ENCODE measurements at regions not wholly inside any gene's neighbourhood (a gene's known extent, or its start where the extent isn't known, plus 50 kb on each side); places are given as distances from the start of the nearest gene placed in this dataset.

GRCh38 chr5:27908341-27908740, 870.0 kb upstream of the CDH9 start:
- H3K4me1 ChIP-seq (ENCODE audit: control insufficient read depth in 3 of 3, insufficient read depth in 3 of 3, low read length in 3 of 3), result no peaks in the 10 kb centered on the region

GRCh38 chr5:27906931-27907601, 868.7 kb upstream of the CDH9 start:
- no peaks in the 10 kb centered on the region for H3K27me3 ChIP-seq (ENCODE audit: control insufficient read depth in 3 of 3, insufficient read depth in 3 of 3, low read length in 3 of 3)
- no peak overlapping the region for H3K4me3 ChIP-seq (ENCODE audit: low read length in 3 of 3)
- H3K4me1 ChIP-seq (ENCODE audit: control insufficient read depth in 3 of 3, insufficient read depth in 3 of 3, low read length in 3 of 3), result no peaks in the 10 kb centered on the region
- H3K27ac ChIP-seq (ENCODE audit: low read depth, low read length), result no peak overlapping the region
- H3K36me3 ChIP-seq (ENCODE audit: control insufficient read depth in 3 of 3, insufficient read depth in 3 of 3, low read length in 3 of 3), result no peaks in the 10 kb centered on the region
- H3K9me3 ChIP-seq (ENCODE audit: control insufficient read depth in 3 of 3, low read length in 3 of 3), result no peaks in the 10 kb centered on the region
- no peak overlapping the region for H3K9ac ChIP-seq (ENCODE audit: low read depth in 1 of 3, low read length in 3 of 3)

More at GRCh38 chr5:27908341-27908740, 870.0 kb upstream of the CDH9 start:
- Histone ChIP-seq H3K36me3 (ENCODE audit: control insufficient read depth in 3 of 3, insufficient read depth in 3 of 3, low read length in 3 of 3) (no peaks in the 10 kb centered on the region), H3K27me3 (ENCODE audit: control insufficient read depth in 3 of 3, insufficient read depth in 3 of 3, low read length in 3 of 3) (no peaks in the 10 kb centered on the region), H3K9ac (ENCODE audit: low read depth in 1 of 3, low read length in 3 of 3) (no peak overlapping the region), H3K4me3 (ENCODE audit: low read length in 3 of 3) (no peak overlapping the region), H3K9me3 (ENCODE audit: control insufficient read depth in 3 of 3, low read length in 3 of 3) (no peaks in the 10 kb centered on the region), H3K27ac (ENCODE audit: low read depth, low read length) (no peak overlapping the region)

- Histone ChIP-seq H3K4me3 (ENCODE audit: low read length in 3 of 3) (no peak overlapping the region), H3K27me3 (ENCODE audit: control insufficient read depth in 3 of 3, insufficient read depth in 3 of 3, low read length in 3 of 3) (no peaks in the 10 kb centered on the region), H3K27ac (ENCODE audit: low read depth, low read length) (no peak overlapping the region), H3K9me3 (ENCODE audit: control insufficient read depth in 3 of 3, low read length in 3 of 3) (no peaks in the 10 kb centered on the region), H3K4me1 (ENCODE audit: control insufficient read depth in 3 of 3, insufficient read depth in 3 of 3, low read length in 3 of 3) (no peaks in the 10 kb centered on the region), H3K36me3 (ENCODE audit: control insufficient read depth in 3 of 3, insufficient read depth in 3 of 3, low read length in 3 of 3) (no peaks in the 10 kb centered on the region), H3K9ac (ENCODE audit: low read depth in 1 of 3, low read length in 3 of 3) (no peak overlapping the region)
Observed at GRCh38 chr5:27906481-27906880, 868.1 kb upstream of the CDH9 start.

GRCh38 chr5:27900761-27901160, 862.4 kb upstream of the CDH9 start:
- no peaks in the 10 kb centered on the region for H3K27me3 ChIP-seq (ENCODE audit: control insufficient read depth in 3 of 3, insufficient read depth in 3 of 3, low read length in 3 of 3)
- no peak overlapping the region for H3K27ac ChIP-seq (ENCODE audit: low read depth, low read length)
- H3K36me3 ChIP-seq (ENCODE audit: control insufficient read depth in 3 of 3, insufficient read depth in 3 of 3, low read length in 3 of 3), result no peaks in the 10 kb centered on the region
- H3K9me3 ChIP-seq (ENCODE audit: control insufficient read depth in 3 of 3, low read length in 3 of 3), result no peaks in the 10 kb centered on the region
- no peak overlapping the region for H3K4me3 ChIP-seq (ENCODE audit: low read length in 3 of 3)
- no peaks in the 10 kb centered on the region for H3K4me1 ChIP-seq (ENCODE audit: control insufficient read depth in 3 of 3, insufficient read depth in 3 of 3, low read length in 3 of 3)
- no peak overlapping the region for H3K9ac ChIP-seq (ENCODE audit: low read depth in 1 of 3, low read length in 3 of 3)

GRCh38 chr5:27876071-27876470, 837.7 kb upstream of the CDH9 start:
- Histone ChIP-seq H3K4me3 (ENCODE audit: low read length in 3 of 3) (no peak overlapping the region), H3K27me3 (ENCODE audit: control insufficient read depth in 3 of 3, insufficient read depth in 3 of 3, low read length in 3 of 3) (no peaks in the 10 kb centered on the region), H3K36me3 (ENCODE audit: control insufficient read depth in 3 of 3, insufficient read depth in 3 of 3, low read length in 3 of 3) (no peaks in the 10 kb centered on the region), H3K9ac (ENCODE audit: low read depth in 1 of 3, low read length in 3 of 3) (no peak overlapping the region), H3K4me1 (ENCODE audit: control insufficient read depth in 3 of 3, insufficient read depth in 3 of 3, low read length in 3 of 3) (no peaks in the 10 kb centered on the region), H3K27ac (ENCODE audit: low read depth, low read length) (no peak overlapping the region), H3K9me3 (ENCODE audit: control insufficient read depth in 3 of 3, low read length in 3 of 3) (peaks cover 0 to 4% (median 0%) of the 10 kb centered on the region in 3 donors)

- no peaks in the 10 kb centered on the region for H3K27me3 ChIP-seq (ENCODE audit: control insufficient read depth in 3 of 3, insufficient read depth in 3 of 3, low read length in 3 of 3)
- H3K9me3 ChIP-seq (ENCODE audit: control insufficient read depth in 3 of 3, low read length in 3 of 3), result peaks cover 0 to 4% (median 3%) of the 10 kb centered on the region in 3 donors
- no peak overlapping the region for H3K9ac ChIP-seq (ENCODE audit: low read depth in 1 of 3, low read length in 3 of 3)
- no peak overlapping the region for H3K27ac ChIP-seq (ENCODE audit: low read depth, low read length)
- H3K4me3 ChIP-seq (ENCODE audit: low read length in 3 of 3), result no peak overlapping the region
- H3K36me3 ChIP-seq (ENCODE audit: control insufficient read depth in 3 of 3, insufficient read depth in 3 of 3, low read length in 3 of 3), result no peaks in the 10 kb centered on the region
- no peaks in the 10 kb centered on the region for H3K4me1 ChIP-seq (ENCODE audit: control insufficient read depth in 3 of 3, insufficient read depth in 3 of 3, low read length in 3 of 3)
Observed at GRCh38 chr5:27875148-27875547, 836.8 kb upstream of the CDH9 start.

GRCh38 chr5:27868292-27868691, 829.9 kb upstream of the CDH9 start:
- Histone ChIP-seq H3K27me3 (ENCODE audit: control insufficient read depth in 3 of 3, insufficient read depth in 3 of 3, low read length in 3 of 3) (no peaks in the 10 kb centered on the region), H3K36me3 (ENCODE audit: control insufficient read depth in 3 of 3, insufficient read depth in 3 of 3, low read length in 3 of 3) (no peaks in the 10 kb centered on the region), H3K27ac (ENCODE audit: low read depth, low read length) (no peak overlapping the region), H3K4me3 (ENCODE audit: low read length in 3 of 3) (no peak overlapping the region), H3K9me3 (ENCODE audit: control insufficient read depth in 3 of 3, low read length in 3 of 3) (peaks cover 0 to 3% (median 3%) of the 10 kb centered on the region in 3 donors), H3K9ac (ENCODE audit: low read depth in 1 of 3, low read length in 3 of 3) (no peak overlapping the region), H3K4me1 (ENCODE audit: control insufficient read depth in 3 of 3, insufficient read depth in 3 of 3, low read length in 3 of 3) (no peaks in the 10 kb centered on the region)

- no peak overlapping the region for H3K9ac ChIP-seq (ENCODE audit: low read depth in 1 of 3, low read length in 3 of 3)
- H3K4me1 ChIP-seq (ENCODE audit: control insufficient read depth in 3 of 3, insufficient read depth in 3 of 3, low read length in 3 of 3), result no peaks in the 10 kb centered on the region
- no peaks in the 10 kb centered on the region for H3K9me3 ChIP-seq (ENCODE audit: control insufficient read depth in 3 of 3, low read length in 3 of 3)
- H3K27ac ChIP-seq (ENCODE audit: low read depth, low read length), result no peak overlapping the region
- no peaks in the 10 kb centered on the region for H3K27me3 ChIP-seq (ENCODE audit: control insufficient read depth in 3 of 3, insufficient read depth in 3 of 3, low read length in 3 of 3)
- H3K4me3 ChIP-seq (ENCODE audit: low read length in 3 of 3), result no peak overlapping the region
- no peaks in the 10 kb centered on the region for H3K36me3 ChIP-seq (ENCODE audit: control insufficient read depth in 3 of 3, insufficient read depth in 3 of 3, low read length in 3 of 3)
Observed at GRCh38 chr5:27855491-27855890, 817.1 kb upstream of the CDH9 start.

GRCh38 chr5:27854243-27854852, 816.0 kb upstream of the CDH9 start:
- H3K9ac ChIP-seq (ENCODE audit: low read depth in 1 of 3, low read length in 3 of 3), result no peak overlapping the region
- H3K4me3 ChIP-seq (ENCODE audit: low read length in 3 of 3), result no peak overlapping the region
- no peak overlapping the region for H3K27ac ChIP-seq (ENCODE audit: low read depth, low read length)
- no peaks in the 10 kb centered on the region for H3K9me3 ChIP-seq (ENCODE audit: control insufficient read depth in 3 of 3, low read length in 3 of 3)
- H3K4me1 ChIP-seq (ENCODE audit: control insufficient read depth in 3 of 3, insufficient read depth in 3 of 3, low read length in 3 of 3), result no peaks in the 10 kb centered on the region
- no peaks in the 10 kb centered on the region for H3K36me3 ChIP-seq (ENCODE audit: control insufficient read depth in 3 of 3, insufficient read depth in 3 of 3, low read length in 3 of 3)
- no peaks in the 10 kb centered on the region for H3K27me3 ChIP-seq (ENCODE audit: control insufficient read depth in 3 of 3, insufficient read depth in 3 of 3, low read length in 3 of 3)

- no peak overlapping the region for H3K27ac ChIP-seq (ENCODE audit: low read depth, low read length)
- H3K36me3 ChIP-seq (ENCODE audit: control insufficient read depth in 3 of 3, insufficient read depth in 3 of 3, low read length in 3 of 3), result no peaks in the 10 kb centered on the region
- no peak overlapping the region for H3K9ac ChIP-seq (ENCODE audit: low read depth in 1 of 3, low read length in 3 of 3)
- no peak overlapping the region for H3K4me3 ChIP-seq (ENCODE audit: low read length in 3 of 3)
- peaks cover 0 to 3% (median 0%) of the 10 kb centered on the region in 3 donors for H3K9me3 ChIP-seq (ENCODE audit: control insufficient read depth in 3 of 3, low read length in 3 of 3)
- H3K4me1 ChIP-seq (ENCODE audit: control insufficient read depth in 3 of 3, insufficient read depth in 3 of 3, low read length in 3 of 3), result no peaks in the 10 kb centered on the region
- no peaks in the 10 kb centered on the region for H3K27me3 ChIP-seq (ENCODE audit: control insufficient read depth in 3 of 3, insufficient read depth in 3 of 3, low read length in 3 of 3)
Observed at GRCh38 chr5:27845248-27845647, 806.9 kb upstream of the CDH9 start.

All from skeletal muscle tissue (tissue), 3 donors.